Uterus (tissue), 2 donors: ENCODE measurements at regions not wholly inside any gene's neighbourhood (a gene's known extent, or its start where the extent isn't known, plus 50 kb on each side); places are given as distances from the start of the nearest gene placed in this dataset.

Experiments
- CTCF ChIP-seq, 4 experiments: fragments of 200-600 bp in 2 of 4; fragments of 450-650 bp in 2 of 4; sonication (generic) in 2 of 4; IDR thresholded peaks; one replicate each; pipeline ENCODE4 v1.5.1; 2016 to 2019; ENCODE audit warnings: antibody characterized with exemption in 4 of 4, mild to moderate bottlenecking in 2 of 4, moderate library complexity in 1 of 4
- POLR2A ChIP-seq, 2 donors: fragments of 450-650 bp; IDR thresholded peaks; one replicate each; pipeline ENCODE4 v1.6.1; 2016; ENCODE audit warnings: antibody characterized with exemption in 2 of 2, mild to moderate bottlenecking in 1 of 2, moderate library complexity in 1 of 2

GRCh38 chr2:126175222-126175621, 480.7 kb upstream of the GYPC start:
- TF ChIP-seq CTCF (IDR thresholded peaks at IDR 0.05) (no peak), POLR2A (IDR thresholded peaks at IDR 0.05) (no peak)
